CD4-positive, alpha-beta T cell treated with Interleukin-12 subunit alpha and Interleukin-12 subunit beta, for 1 hour (primary cell): ENCODE measurements at regions not wholly inside any gene's neighbourhood (a gene's known extent, or its start where the extent isn't known, plus 50 kb on each side); places are given as distances from the start of the nearest gene placed in this dataset.
"Not testable (repeated sequence)": the region's sequence is repeated elsewhere in the genome, so short reads cannot be mapped to it uniquely, and the experiment has no call there.

Source experiments
- DNase-seq: peaks from one replicate; pipeline ENCODE4 v3.0.0-alpha.2; 2020

GRCh38 chr5:152529440-152529839 is 124.4 kb upstream of the NMUR2 start:
- DNase-seq = no peak

- DNase-seq = peak; percentile 40
Observed at GRCh38 chr5:152532714-152533113, 127.6 kb upstream of the NMUR2 start.

- no peak for DNase-seq
Observed at GRCh38 chr5:152534641-152535040, 129.6 kb upstream of the NMUR2 start.

- DNase-seq = no peak
Observed at GRCh38 chr5:152542741-152543140, 137.7 kb upstream of the NMUR2 start.

- no peak for DNase-seq
Observed at GRCh38 chr5:152546493-152546892, 141.4 kb upstream of the NMUR2 start.

- DNase-seq = no peak
Observed at GRCh38 chr5:152547202-152547601, 142.1 kb upstream of the NMUR2 start.

GRCh38 chr5:152549709-152550108 is 144.6 kb upstream of the NMUR2 start:
- DNase-seq = no peak

GRCh38 chr5:152551061-152551460 is 146.0 kb upstream of the NMUR2 start:
- no peak for DNase-seq

GRCh38 chr5:152556784-152557183 is 151.7 kb upstream of the NMUR2 start:
- no peak for DNase-seq

GRCh38 chr5:152560512-152561137 is 155.5 kb upstream of the NMUR2 start:
- DNase-seq = peak; percentile 40

GRCh38 chr5:152568016-152568415 is 162.9 kb upstream of the NMUR2 start:
- DNase-seq = no peak

GRCh38 chr5:152572812-152573211 is 167.7 kb upstream of the NMUR2 start:
- DNase-seq = no peak

GRCh38 chr5:152584103-152584502 is 179.0 kb upstream of the NMUR2 start:
- DNase-seq = no peak

- no peak for DNase-seq
Observed at GRCh38 chr5:152592416-152592815, 187.3 kb upstream of the NMUR2 start.

- no peak for DNase-seq
Observed at GRCh38 chr5:152593388-152593787, 188.3 kb upstream of the NMUR2 start.

- DNase-seq = no peak
Observed at GRCh38 chr5:152595405-152595804, 190.3 kb upstream of the NMUR2 start.

GRCh38 chr5:152599096-152599495 is 194.0 kb upstream of the NMUR2 start:
- no peak for DNase-seq

GRCh38 chr5:152601806-152602732 is 197.0 kb upstream of the NMUR2 start:
- no peak for DNase-seq

- DNase-seq = not testable (repeated sequence)
Observed at GRCh38 chr5:152606050-152606449, 201.0 kb upstream of the NMUR2 start.

GRCh38 chr5:152606776-152607364 is 201.8 kb upstream of the NMUR2 start:
- no peak for DNase-seq

GRCh38 chr5:152607401-152608160 is 202.5 kb upstream of the NMUR2 start:
- no peak for DNase-seq

- DNase-seq = no peak
Observed at GRCh38 chr5:152608458-152608857, 203.4 kb upstream of the NMUR2 start.

GRCh38 chr5:152619756-152620155 is 214.7 kb upstream of the NMUR2 start:
- DNase-seq = no peak
